GM12872 (cell line): ENCODE measurements at regions not wholly inside any gene's neighbourhood (a gene's known extent, or its start where the extent isn't known, plus 50 kb on each side); places are given as distances from the start of the nearest gene placed in this dataset.

Experiments
- CTCF ChIP-seq: IDR thresholded peaks from 3 replicates; pipeline ENCODE4 v1.5.1; 2011; ENCODE audit warnings: low read depth, mild to moderate bottlenecking, low read length, moderate library complexity; ENCODE audit not compliant: insufficient read depth

GRCh38 chr5:39816156-39816845 is 391.5 kb upstream of the DAB2 start:
- TF ChIP-seq CTCF: no peak

- no peak for TF ChIP-seq CTCF
Measured at GRCh38 chr5:39815711-39816110, 390.9 kb upstream of the DAB2 start.

GRCh38 chr5:39811381-39811780 is 386.6 kb upstream of the DAB2 start:
- no peak for TF ChIP-seq CTCF

GRCh38 chr5:39808656-39809055 is 383.9 kb upstream of the DAB2 start:
- TF ChIP-seq CTCF: no peak

- TF ChIP-seq CTCF: no peak
Measured at GRCh38 chr5:39801306-39801705, 376.5 kb upstream of the DAB2 start.

- no peak for TF ChIP-seq CTCF
Measured at GRCh38 chr5:39800042-39800601, 375.3 kb upstream of the DAB2 start.

- no peak for TF ChIP-seq CTCF
Measured at GRCh38 chr5:39799242-39799641, 374.5 kb upstream of the DAB2 start.
